ENCODE measurements at regions not wholly inside any gene's neighbourhood (a gene's known extent, or its start where the extent isn't known, plus 50 kb on each side); places are given as distances from the start of the nearest gene placed in this dataset.

- no peak overlapping the region for H3K4me3 Mint-ChIP-seq
- no peaks in the 10 kb centered on the region for H3K36me3 Mint-ChIP-seq (ENCODE audit: low read depth)
- H3K27me3 Mint-ChIP-seq (ENCODE audit: low read depth), result no peaks in the 10 kb centered on the region
- no peak overlapping the region for H3K27ac Mint-ChIP-seq
- no peak for DNase-seq
- peaks cover 7% of the 10 kb centered on the region for H3K9me3 Mint-ChIP-seq
- CTCF ChIA-PET, result no interaction called here
- H3K4me1 Mint-ChIP-seq (ENCODE audit: low read depth), result no peaks in the 10 kb centered on the region
- intact Hi-C loops (cut with micrococcal nuclease), result no loop called here
Observed at GRCh38 chr3:76923485-76923884, 116.4 kb upstream of the ROBO2 start.

GRCh38 chr3:76930712-76931111 lies 109.2 kb upstream of the ROBO2 start:
- CTCF ChIA-PET, result no interaction called here
- Mint-ChIP-seq H3K36me3 (ENCODE audit: low read depth) (no peaks in the 10 kb centered on the region), H3K4me3 (no peak overlapping the region), H3K27me3 (ENCODE audit: low read depth) (no peaks in the 10 kb centered on the region), H3K9me3 (peaks cover 6% of the 10 kb centered on the region), H3K27ac (no peak overlapping the region), H3K4me1 (ENCODE audit: low read depth) (no peaks in the 10 kb centered on the region)
- DNase-seq, result no peak
- intact Hi-C loops (cut with micrococcal nuclease), result no loop called here

GRCh38 chr3:76933245-76933644 lies 106.7 kb upstream of the ROBO2 start:
- Mint-ChIP-seq H3K27me3 (ENCODE audit: low read depth) (no peaks in the 10 kb centered on the region), H3K4me3 (no peak overlapping the region), H3K4me1 (ENCODE audit: low read depth) (no peaks in the 10 kb centered on the region), H3K27ac (no peak overlapping the region), H3K36me3 (ENCODE audit: low read depth) (no peaks in the 10 kb centered on the region), H3K9me3 (peaks cover 6% of the 10 kb centered on the region)
- CTCF ChIA-PET, result no interaction called here
- no peak for DNase-seq
- intact Hi-C loops (cut with micrococcal nuclease), result no loop called here

GRCh38 chr3:76938962-76939361 lies 100.9 kb upstream of the ROBO2 start:
- no peak overlapping the region for H3K27ac Mint-ChIP-seq
- intact Hi-C loops (cut with micrococcal nuclease), result no loop called here
- H3K9me3 Mint-ChIP-seq, result peaks cover 4% of the 10 kb centered on the region
- H3K4me3 Mint-ChIP-seq, result no peak overlapping the region
- no peaks in the 10 kb centered on the region for H3K36me3 Mint-ChIP-seq (ENCODE audit: low read depth)
- H3K27me3 Mint-ChIP-seq (ENCODE audit: low read depth), result no peaks in the 10 kb centered on the region
- CTCF ChIA-PET, result no interaction called here
- no peak for DNase-seq
- H3K4me1 Mint-ChIP-seq (ENCODE audit: low read depth), result no peaks in the 10 kb centered on the region

GRCh38 chr3:76940181-76940770 lies 99.6 kb upstream of the ROBO2 start:
- H3K27ac Mint-ChIP-seq, result no peak overlapping the region
- no peak overlapping the region for H3K4me3 Mint-ChIP-seq
- no peaks in the 10 kb centered on the region for H3K27me3 Mint-ChIP-seq (ENCODE audit: low read depth)
- intact Hi-C loops (cut with micrococcal nuclease), result no loop called here
- CTCF ChIA-PET, result no interaction called here
- H3K36me3 Mint-ChIP-seq (ENCODE audit: low read depth), result no peaks in the 10 kb centered on the region
- no peaks in the 10 kb centered on the region for H3K4me1 Mint-ChIP-seq (ENCODE audit: low read depth)
- DNase-seq, result no peak
- peaks cover 4% of the 10 kb centered on the region for H3K9me3 Mint-ChIP-seq

- H3K27me3 Mint-ChIP-seq (ENCODE audit: low read depth), result no peaks in the 10 kb centered on the region
- DNase-seq, result no peak
- no peaks in the 10 kb centered on the region for H3K36me3 Mint-ChIP-seq (ENCODE audit: low read depth)
- H3K4me3 Mint-ChIP-seq, result no peak overlapping the region
- peaks cover 5% of the 10 kb centered on the region for H3K9me3 Mint-ChIP-seq
- CTCF ChIA-PET, result no interaction called here
- H3K4me1 Mint-ChIP-seq (ENCODE audit: low read depth), result no peaks in the 10 kb centered on the region
- H3K27ac Mint-ChIP-seq, result no peak overlapping the region
- intact Hi-C loops (cut with micrococcal nuclease), result no loop called here
Observed at GRCh38 chr3:76941376-76941775, 98.5 kb upstream of the ROBO2 start.

GRCh38 chr3:76942101-76942500 lies 97.8 kb upstream of the ROBO2 start:
- CTCF ChIA-PET, result no interaction called here
- intact Hi-C loops (cut with micrococcal nuclease), result no loop called here
- H3K27me3 Mint-ChIP-seq (ENCODE audit: low read depth), result no peaks in the 10 kb centered on the region

GRCh38 chr3:76943058-76943457 lies 96.8 kb upstream of the ROBO2 start:
- no peak overlapping the region for H3K4me3 Mint-ChIP-seq
- H3K9me3 Mint-ChIP-seq, result peaks cover 5% of the 10 kb centered on the region
- no peaks in the 10 kb centered on the region for H3K4me1 Mint-ChIP-seq (ENCODE audit: low read depth)
- no peak overlapping the region for H3K27ac Mint-ChIP-seq
- intact Hi-C loops (cut with micrococcal nuclease), result no loop called here
- CTCF ChIA-PET, result no interaction called here
- H3K36me3 Mint-ChIP-seq (ENCODE audit: low read depth), result no peaks in the 10 kb centered on the region
- H3K27me3 Mint-ChIP-seq (ENCODE audit: low read depth), result no peaks in the 10 kb centered on the region
- DNase-seq, result no peak

More at GRCh38 chr3:76942101-76942500, 97.8 kb upstream of the ROBO2 start:
- DNase-seq, result no peak
- Mint-ChIP-seq H3K4me1 (ENCODE audit: low read depth) (no peaks in the 10 kb centered on the region), H3K36me3 (ENCODE audit: low read depth) (no peaks in the 10 kb centered on the region), H3K9me3 (peaks cover 5% of the 10 kb centered on the region), H3K27ac (no peak overlapping the region), H3K4me3 (no peak overlapping the region)

- CTCF ChIA-PET, result no interaction called here
- no peaks in the 10 kb centered on the region for H3K36me3 Mint-ChIP-seq (ENCODE audit: low read depth)
- no peaks in the 10 kb centered on the region for H3K4me1 Mint-ChIP-seq (ENCODE audit: low read depth)
- H3K27ac Mint-ChIP-seq, result no peak overlapping the region
- no peaks in the 10 kb centered on the region for H3K27me3 Mint-ChIP-seq (ENCODE audit: low read depth)
- peaks cover 7% of the 10 kb centered on the region for H3K9me3 Mint-ChIP-seq
- H3K4me3 Mint-ChIP-seq, result no peak overlapping the region
- no peak for DNase-seq
- intact Hi-C loops (cut with micrococcal nuclease), result no loop called here
Observed at GRCh38 chr3:76943671-76944070, 96.2 kb upstream of the ROBO2 start.

- Mint-ChIP-seq H3K27me3 (ENCODE audit: low read depth) (no peaks in the 10 kb centered on the region), H3K4me3 (no peak overlapping the region), H3K36me3 (ENCODE audit: low read depth) (no peaks in the 10 kb centered on the region), H3K9me3 (peaks cover 12% of the 10 kb centered on the region), H3K27ac (no peak overlapping the region), H3K4me1 (ENCODE audit: low read depth) (no peaks in the 10 kb centered on the region)
- CTCF ChIA-PET, result no interaction called here
- no peak for DNase-seq
- intact Hi-C loops (cut with micrococcal nuclease), result no loop called here
Observed at GRCh38 chr3:76949033-76949432, 90.9 kb upstream of the ROBO2 start.

- intact Hi-C loops (cut with micrococcal nuclease), result no loop called here
- no peaks in the 10 kb centered on the region for H3K4me1 Mint-ChIP-seq (ENCODE audit: low read depth)
- H3K27me3 Mint-ChIP-seq (ENCODE audit: low read depth), result no peaks in the 10 kb centered on the region
- no peaks in the 10 kb centered on the region for H3K36me3 Mint-ChIP-seq (ENCODE audit: low read depth)
- H3K27ac Mint-ChIP-seq, result no peak overlapping the region
- no peak overlapping the region for H3K4me3 Mint-ChIP-seq
- CTCF ChIA-PET, result no interaction called here
- peaks cover 12% of the 10 kb centered on the region for H3K9me3 Mint-ChIP-seq
- no peak for DNase-seq
Observed at GRCh38 chr3:76949462-76949861, 90.4 kb upstream of the ROBO2 start.

GRCh38 chr3:76950590-76950989 lies 89.3 kb upstream of the ROBO2 start:
- Mint-ChIP-seq H3K36me3 (ENCODE audit: low read depth) (no peaks in the 10 kb centered on the region), H3K9me3 (peaks cover 9% of the 10 kb centered on the region), H3K4me1 (ENCODE audit: low read depth) (no peaks in the 10 kb centered on the region), H3K27me3 (ENCODE audit: low read depth) (no peaks in the 10 kb centered on the region), H3K4me3 (no peak overlapping the region), H3K27ac (no peak overlapping the region)
- CTCF ChIA-PET, result no interaction called here
- intact Hi-C loops (cut with micrococcal nuclease), result no loop called here
- DNase-seq, result no peak

- peaks cover 6% of the 10 kb centered on the region for H3K9me3 Mint-ChIP-seq
- H3K27ac Mint-ChIP-seq, result no peak overlapping the region
- no peaks in the 10 kb centered on the region for H3K36me3 Mint-ChIP-seq (ENCODE audit: low read depth)
- no peaks in the 10 kb centered on the region for H3K4me1 Mint-ChIP-seq (ENCODE audit: low read depth)
- intact Hi-C loops (cut with micrococcal nuclease), result no loop called here
- CTCF ChIA-PET, result no interaction called here
- H3K4me3 Mint-ChIP-seq, result no peak overlapping the region
- no peak for DNase-seq
- H3K27me3 Mint-ChIP-seq (ENCODE audit: low read depth), result no peaks in the 10 kb centered on the region
Observed at GRCh38 chr3:76954412-76954811, 85.5 kb upstream of the ROBO2 start.

- no peak overlapping the region for H3K4me3 Mint-ChIP-seq
- DNase-seq, result no peak
- CTCF ChIA-PET, result no interaction called here
- H3K9me3 Mint-ChIP-seq, result peaks cover 4% of the 10 kb centered on the region
- no peaks in the 10 kb centered on the region for H3K36me3 Mint-ChIP-seq (ENCODE audit: low read depth)
- intact Hi-C loops (cut with micrococcal nuclease), result no loop called here
- no peaks in the 10 kb centered on the region for H3K27me3 Mint-ChIP-seq (ENCODE audit: low read depth)
- H3K27ac Mint-ChIP-seq, result no peak overlapping the region
- no peaks in the 10 kb centered on the region for H3K4me1 Mint-ChIP-seq (ENCODE audit: low read depth)
Observed at GRCh38 chr3:76958274-76958673, 81.6 kb upstream of the ROBO2 start.

Measured in activated naive CD4-positive, alpha-beta T cell treated with anti-CD3 and anti-CD28 coated beads for 36 hours (primary cell).